GM18505 (cell line): ENCODE measurements at regions not wholly inside any gene's neighbourhood (a gene's known extent, or its start where the extent isn't known, plus 50 kb on each side); places are given as distances from the start of the nearest gene placed in this dataset.

Source experiments
- ATAC-seq: cut with Tn5 transposase; IDR thresholded peaks from one replicate; pipeline ENCODE4 v1.9.1; 2021; ENCODE audit not compliant: unreplicated experiment
- POLR2A ChIP-seq: IDR thresholded peaks from 4 replicates; pipeline ENCODE4 v1.6.1; 2011; ENCODE audit warnings: borderline replicate concordance; ENCODE audit not compliant: insufficient read depth, insufficient read length; ENCODE audit errors: extremely low read depth

DNA sequence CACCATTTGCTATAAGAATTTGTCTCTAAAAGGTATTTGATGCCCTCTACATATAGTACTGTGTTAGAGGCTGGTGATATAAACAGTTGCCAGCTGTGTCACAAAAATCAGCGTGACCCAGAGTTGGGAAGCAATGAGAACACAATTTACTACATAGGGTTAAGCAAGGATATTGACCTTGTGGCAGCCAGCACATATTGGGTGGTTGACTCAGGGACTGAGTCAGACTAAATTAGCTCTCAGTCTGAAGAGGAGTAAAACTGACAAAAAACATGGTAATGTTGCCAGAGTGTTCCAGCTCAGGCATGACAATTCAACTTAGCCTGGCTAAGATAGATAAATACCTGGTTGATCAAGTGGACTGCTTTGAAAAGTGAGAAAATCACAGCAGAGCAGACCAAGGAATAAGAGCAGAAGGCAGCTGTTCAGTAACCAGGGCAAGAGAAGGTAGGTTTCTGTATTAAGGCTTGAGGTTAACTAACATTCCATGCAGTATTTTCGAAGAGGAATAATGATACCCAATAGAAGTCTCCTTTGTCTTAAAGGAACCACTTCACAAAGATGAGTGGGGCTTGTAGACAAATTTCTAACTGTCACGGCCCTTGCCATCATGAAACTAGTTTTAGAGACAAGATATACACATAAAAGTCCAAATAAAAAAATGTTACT lies 108.2 kb upstream of the ERBB4 start:
- no peak for TF ChIP-seq POLR2A
- no peak for ATAC-seq

DNA sequence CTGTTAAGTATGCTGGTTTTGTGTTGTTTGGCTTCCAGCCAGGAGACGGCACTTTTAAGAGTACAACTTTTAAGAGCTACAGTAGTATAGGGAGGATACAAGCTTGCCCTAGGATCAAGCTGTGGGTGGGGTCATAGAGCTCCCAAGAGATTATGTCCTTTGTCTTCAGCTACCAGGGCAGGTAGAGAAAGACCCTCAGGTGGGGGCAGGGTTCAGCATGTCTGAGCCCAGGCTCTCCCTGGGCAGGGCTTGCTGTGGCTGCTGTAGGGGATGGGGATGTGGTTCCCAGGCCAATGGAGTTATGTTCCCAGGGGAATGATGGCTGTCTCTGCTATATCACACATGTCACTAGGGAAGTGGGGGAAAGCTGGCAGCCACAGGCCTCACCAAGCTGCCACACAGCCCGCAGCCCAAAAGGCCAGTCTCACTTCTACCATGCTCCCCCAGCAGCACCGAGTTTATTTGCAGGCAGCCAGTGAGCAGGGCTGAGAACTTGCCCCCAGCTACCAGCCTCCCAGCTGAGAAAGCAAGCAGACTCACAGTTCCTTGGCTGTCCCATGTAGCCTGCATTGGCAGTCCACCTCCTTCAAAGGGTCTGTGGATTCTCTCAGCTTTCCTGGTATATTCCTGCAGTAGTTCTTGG lies 105.7 kb upstream of the ERBB4 start:
- ATAC-seq: no peak
- TF ChIP-seq POLR2A: no peak

DNA sequence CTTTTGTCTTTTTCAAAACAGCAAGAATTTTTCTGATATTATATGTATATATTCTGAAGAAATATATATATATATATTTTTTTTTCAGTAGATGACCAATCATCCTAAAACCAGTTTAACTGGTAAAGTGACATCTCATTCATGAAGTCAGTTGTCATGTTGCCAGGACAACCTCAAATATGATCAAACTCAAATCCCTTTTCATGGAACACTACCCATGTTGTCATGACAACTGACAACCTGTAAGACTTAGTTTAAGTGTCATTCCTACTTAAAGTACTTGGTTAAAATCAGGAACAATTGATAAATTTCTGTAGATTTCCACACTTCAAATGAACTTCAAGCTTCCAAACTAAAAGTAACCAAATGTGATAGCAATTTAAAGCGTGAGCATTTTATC lies 101.8 kb upstream of the ERBB4 start:
- no peak for ATAC-seq
- TF ChIP-seq POLR2A: no peak

DNA sequence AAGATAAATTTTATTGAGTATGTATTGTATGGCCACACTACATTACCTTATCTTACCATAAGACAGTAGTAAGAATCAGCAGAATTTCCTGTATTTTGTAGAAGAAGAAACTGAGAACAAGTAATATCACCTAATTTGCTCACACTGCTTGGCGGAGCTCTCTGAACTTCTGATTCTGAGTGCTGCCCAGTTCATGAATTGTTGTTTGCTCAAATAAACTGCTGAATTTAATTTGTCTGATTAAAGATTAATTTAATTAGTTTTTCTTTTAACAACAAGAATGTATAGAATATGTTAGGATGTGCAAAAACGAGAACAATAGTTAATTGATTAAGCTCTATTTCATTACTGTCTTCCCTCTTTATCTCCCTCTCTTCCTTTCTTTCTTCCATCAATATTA lies 100.1 kb upstream of the ERBB4 start:
- no peak for ATAC-seq
- no peak for TF ChIP-seq POLR2A

DNA sequence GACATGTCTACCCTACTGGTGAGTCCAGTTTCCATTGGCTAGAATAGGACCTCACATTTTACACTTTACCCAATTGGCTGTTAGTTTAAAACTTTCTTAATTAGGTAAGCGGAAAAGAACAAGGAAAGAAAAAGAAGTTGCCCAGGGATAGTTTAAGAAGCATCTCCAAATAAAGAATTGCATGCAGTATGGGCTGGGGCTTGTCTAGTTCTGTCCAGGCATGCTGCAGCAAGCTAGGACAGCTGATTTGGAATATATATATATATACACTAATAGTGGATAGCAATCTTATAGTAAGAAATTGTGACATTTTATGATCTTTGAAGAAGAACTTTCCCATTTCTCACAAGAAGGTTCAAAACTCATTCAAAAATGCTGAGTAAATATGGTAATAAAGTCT lies 90.0 kb upstream of the ERBB4 start:
- no peak for ATAC-seq
- no peak for TF ChIP-seq POLR2A

DNA sequence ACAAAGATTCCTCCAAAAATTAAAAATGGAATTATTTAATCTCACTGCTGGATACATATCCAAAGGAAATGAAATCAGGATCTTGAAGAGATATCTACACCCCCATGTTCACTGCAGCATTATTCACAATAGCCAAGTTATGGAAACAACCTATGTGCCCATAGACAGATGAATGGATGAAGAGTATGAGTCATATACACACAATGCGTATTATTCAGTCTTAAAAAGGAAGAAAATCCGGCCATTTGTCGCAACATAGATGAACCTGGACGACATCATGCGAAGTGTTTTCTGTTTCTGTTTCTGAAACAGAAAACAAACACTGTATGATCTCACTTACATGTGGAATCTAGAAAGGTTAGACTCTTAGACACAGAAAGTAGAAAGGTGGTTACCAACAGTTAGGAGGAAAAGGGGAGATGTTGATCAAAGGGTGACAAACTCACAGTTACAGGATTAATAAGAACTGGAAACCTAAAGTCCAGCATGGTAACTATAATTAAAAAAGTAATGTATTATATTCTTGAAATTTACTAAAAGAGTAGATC lies 87.8 kb upstream of the ERBB4 start:
- ATAC-seq: no peak
- TF ChIP-seq POLR2A: no peak

DNA sequence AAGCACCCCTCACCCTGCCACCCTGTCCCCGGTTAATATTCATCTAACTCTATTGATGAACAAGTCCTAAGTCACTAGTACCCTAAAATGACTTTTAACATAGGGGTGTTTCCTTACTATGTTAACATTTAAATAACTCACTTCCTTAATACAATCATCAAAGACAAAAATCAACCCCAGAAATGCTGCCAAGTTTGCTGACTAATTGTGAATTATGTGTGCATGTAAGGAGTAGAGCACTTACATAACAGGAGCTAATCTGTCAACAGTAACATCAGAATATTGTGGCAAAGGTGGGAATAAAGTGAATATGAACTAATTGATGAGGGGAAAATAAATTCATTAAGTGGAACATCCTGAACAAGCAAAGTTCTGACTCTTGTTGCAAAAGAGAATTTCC lies 81.4 kb upstream of the ERBB4 start:
- ATAC-seq: no peak
- TF ChIP-seq POLR2A: no peak

DNA sequence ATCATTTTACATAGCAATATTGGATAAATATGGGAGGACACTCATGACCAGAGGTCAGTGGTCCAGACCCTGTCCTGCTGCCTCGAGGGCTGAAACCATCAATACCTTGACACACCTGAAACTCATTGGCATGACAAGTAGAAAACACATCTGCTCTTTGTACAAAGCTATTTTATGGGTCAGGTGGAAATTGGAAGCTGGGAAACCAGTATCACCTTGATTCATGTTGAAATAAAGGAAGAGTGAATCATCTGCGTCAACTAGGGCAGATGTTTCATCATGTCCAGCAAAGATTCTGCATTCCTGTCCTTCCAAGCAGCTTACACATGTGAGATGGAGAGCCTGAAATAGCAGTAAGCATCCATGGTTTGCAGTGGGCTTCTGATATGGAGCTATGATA lies 80.0 kb upstream of the ERBB4 start:
- no peak for TF ChIP-seq POLR2A

DNA sequence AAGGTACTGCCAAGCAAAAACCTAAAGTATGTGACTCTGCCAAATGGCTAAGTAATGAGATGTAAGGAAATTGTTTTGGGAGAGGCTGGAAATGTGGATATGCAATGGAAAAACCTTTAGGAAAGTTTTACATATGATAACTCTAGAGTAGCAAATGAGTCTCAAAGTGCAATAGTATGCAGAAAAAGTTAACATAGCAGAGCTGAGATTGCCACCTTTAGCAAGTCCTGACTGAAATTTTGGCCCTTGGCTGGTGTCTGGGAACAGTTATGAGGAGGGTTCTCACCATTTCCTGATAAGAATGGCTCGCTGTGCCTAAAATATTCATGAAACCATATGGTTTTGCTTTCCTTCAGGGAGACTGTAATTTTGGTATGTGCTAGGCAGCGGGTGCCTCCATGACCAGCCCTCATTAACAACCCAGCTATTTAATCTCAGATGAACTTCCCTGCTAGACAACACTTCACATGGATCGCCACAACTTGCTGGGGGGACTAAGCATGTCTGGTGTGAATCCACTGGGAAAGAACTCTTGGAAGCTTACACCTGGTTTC lies 72.3 kb upstream of the ERBB4 start:
- ATAC-seq: no peak
- no peak for TF ChIP-seq POLR2A

More for the DNA sequence above, 80.0 kb upstream of the ERBB4 start:
- ATAC-seq: no peak

DNA sequence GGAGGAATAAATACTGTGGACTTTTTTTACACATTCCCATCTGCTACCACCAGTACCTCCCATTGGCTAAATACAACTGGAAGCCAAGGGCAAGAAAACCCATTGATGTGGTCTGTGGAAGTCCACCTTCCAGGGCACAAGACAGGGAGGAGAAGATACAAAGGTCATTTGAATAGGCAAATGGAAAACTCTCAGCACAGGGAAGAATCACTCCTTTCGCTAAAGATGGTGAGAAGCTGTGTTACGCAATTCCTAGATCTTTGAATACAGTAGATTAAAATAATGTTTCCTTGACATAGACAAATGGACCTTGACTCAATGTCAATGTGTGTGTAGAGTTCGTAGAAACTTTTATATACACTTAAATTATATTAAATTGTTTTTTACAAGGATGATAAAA lies 70.9 kb upstream of the ERBB4 start:
- ATAC-seq: no peak
- TF ChIP-seq POLR2A: no peak

DNA sequence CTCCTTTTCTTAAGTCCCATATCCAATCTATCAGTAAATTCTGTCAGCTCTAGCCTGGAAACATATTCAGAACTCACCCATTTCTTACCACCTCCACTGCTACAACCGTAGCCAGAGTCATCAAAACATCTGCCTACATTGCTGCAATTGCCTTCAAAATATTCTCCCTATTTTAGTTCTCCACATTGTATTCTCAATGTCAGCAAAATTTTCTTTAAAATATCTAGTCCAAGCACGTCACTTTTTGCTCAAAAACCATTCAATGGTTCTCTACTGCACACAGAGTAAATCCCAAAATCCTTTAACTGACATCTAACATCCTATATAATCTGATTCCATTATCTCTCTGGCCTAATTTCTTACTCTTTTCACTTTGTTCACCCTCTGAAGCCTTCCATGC lies 68.5 kb upstream of the ERBB4 start:
- TF ChIP-seq POLR2A: no peak
- no peak for ATAC-seq

DNA sequence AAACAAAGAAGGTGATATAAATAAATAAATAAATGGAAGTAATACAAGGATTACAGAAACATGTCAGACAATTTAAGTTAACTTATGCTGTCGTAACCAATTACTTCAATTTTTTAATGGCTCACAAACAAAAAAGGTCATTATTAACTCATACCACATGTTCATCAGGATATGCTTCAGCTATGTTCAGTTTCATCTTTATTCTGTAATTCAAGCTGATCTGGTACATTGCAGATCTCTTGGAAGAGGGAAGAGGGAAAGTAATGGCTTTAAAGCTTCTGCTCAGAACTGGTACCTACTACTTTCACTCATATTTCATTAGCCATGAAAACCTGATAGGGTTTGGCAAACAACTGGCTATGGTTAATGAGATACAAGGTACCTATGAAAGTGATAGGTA lies 67.6 kb upstream of the ERBB4 start:
- no peak for ATAC-seq
- no peak for TF ChIP-seq POLR2A

DNA sequence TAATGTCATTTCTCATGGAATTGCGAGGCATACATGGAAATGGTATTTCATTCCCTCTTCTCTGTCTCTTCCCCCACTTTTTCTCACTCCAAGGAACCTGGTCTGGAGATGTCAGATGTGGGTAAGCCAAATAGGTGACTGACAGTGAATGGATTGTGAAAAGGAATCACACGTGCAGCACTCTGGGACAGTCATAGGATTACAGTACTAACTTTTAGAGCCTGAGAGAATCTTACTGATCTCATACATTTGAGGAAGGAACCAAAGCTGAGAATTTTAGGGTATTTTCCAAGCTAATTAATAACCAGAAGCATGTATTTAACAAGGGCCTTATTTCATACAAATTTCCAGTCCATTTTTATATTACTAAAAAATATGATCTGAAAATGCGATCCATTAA lies 58.1 kb upstream of the ERBB4 start:
- ATAC-seq: no peak

DNA sequence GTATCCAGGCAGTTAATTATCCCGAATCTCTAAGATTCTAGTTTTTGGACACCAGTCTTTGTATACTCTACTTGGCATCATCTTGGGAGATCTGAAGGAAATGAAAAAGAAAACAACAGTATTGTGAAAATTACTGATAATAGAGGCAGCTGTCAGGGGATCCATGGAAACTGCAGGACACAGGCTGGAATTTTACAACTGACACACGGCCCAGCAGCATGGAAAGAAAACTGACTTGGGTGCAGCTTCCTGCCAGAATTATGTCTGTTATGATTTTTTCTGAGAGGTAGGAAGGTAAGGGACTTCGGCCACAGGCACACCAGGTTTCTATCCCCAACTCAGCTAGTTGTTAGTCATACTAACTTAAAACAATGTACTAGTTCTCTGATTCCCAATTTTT lies 57.7 kb upstream of the ERBB4 start:
- ATAC-seq: no peak
- TF ChIP-seq POLR2A: no peak

More for the DNA sequence above, 58.1 kb upstream of the ERBB4 start:
- TF ChIP-seq POLR2A: no peak
